Loucy (cell line): ENCODE measurements at regions not wholly inside any gene's neighbourhood (a gene's known extent, or its start where the extent isn't known, plus 50 kb on each side); places are given as distances from the start of the nearest gene placed in this dataset.

Source experiments
- H2AFZ ChIP-seq: fragments of 200-600 bp; sonication (generic); 2 replicates; pipeline ENCODE4 v1.6.0; 2016; ENCODE audit warnings: antibody characterized with exemption, mild to moderate bottlenecking, low read length, moderate library complexity
- H3F3A ChIP-seq: fragments of 200-600 bp; 2 replicates; pipeline ENCODE4 v1.6.0; 2016; ENCODE audit warnings: antibody characterized with exemption, low read depth, mild to moderate bottlenecking
- H3K27me3 ChIP-seq: fragments of 200-600 bp; sonication (generic); 2 replicates; pipeline ENCODE4 v1.6.1; 2014; ENCODE audit warnings: low read length, mild to moderate bottlenecking; ENCODE audit not compliant: insufficient read depth, poor library complexity, severe bottlenecking
- H3K36me3 ChIP-seq: fragments of 200-600 bp; sonication (generic); 2 replicates; pipeline ENCODE4 v1.6.1; 2016; ENCODE audit warnings: low read length; ENCODE audit not compliant: insufficient read depth
- H3K4me1 ChIP-seq: fragments of 200-600 bp; sonication (generic); 2 replicates; pipeline ENCODE4 v1.5.1; 2014; ENCODE audit warnings: low read length, mild to moderate bottlenecking; ENCODE audit not compliant: insufficient read depth, poor library complexity, severe bottlenecking
- H3K4me2 ChIP-seq: fragments of 200-600 bp; sonication (generic); 2 replicates; pipeline ENCODE4 v1.6.0; 2014; ENCODE audit warnings: antibody characterized with exemption, low read length, low read depth, mild to moderate bottlenecking; ENCODE audit not compliant: poor library complexity, severe bottlenecking
- H3K4me3 ChIP-seq: fragments of 200-600 bp; sonication (generic); 2 replicates; pipeline ENCODE4 v1.5.1; 2014; ENCODE audit warnings: low read length, mild to moderate bottlenecking, mixed read lengths; ENCODE audit not compliant: poor library complexity, severe bottlenecking
- H3K79me2 ChIP-seq: fragments of 200-600 bp; sonication (generic); 2 replicates; pipeline ENCODE4 v1.6.1; 2014; ENCODE audit warnings: low read length; ENCODE audit not compliant: insufficient read depth
- H3K9ac ChIP-seq: fragments of 200-600 bp; sonication (generic); 2 replicates; pipeline ENCODE4 v1.6.0; 2014; ENCODE audit warnings: mild to moderate bottlenecking, low read depth, low read length, moderate library complexity; ENCODE audit not compliant: poor library complexity, severe bottlenecking
- H3K9me2 ChIP-seq: fragments of 200-600 bp; sonication (generic); replicated peaks from 2 replicates; pipeline ENCODE4 v1.6.1; 2016; ENCODE audit warnings: low read depth, low read length, mixed read lengths
- H3K9me3 ChIP-seq: fragments of 200-600 bp; sonication (generic); 2 replicates; pipeline ENCODE4 v1.6.1; 2014; ENCODE audit warnings: mild to moderate bottlenecking, antibody characterized with exemption, low read length, low read depth; ENCODE audit not compliant: insufficient read depth
- H4K20me1 ChIP-seq: fragments of 200-600 bp; sonication (generic); 2 replicates; pipeline ENCODE4 v1.6.0; 2014; ENCODE audit warnings: antibody characterized with exemption, low read length, mild to moderate bottlenecking; ENCODE audit not compliant: insufficient read depth, poor library complexity, severe bottlenecking
- CTCF ChIP-seq: fragments of 200-600 bp; sonication (generic); conservative IDR thresholded peaks from 2 replicates; pipeline ENCODE4 v1.5.1; 2014; ENCODE audit warnings: mild to moderate bottlenecking, antibody characterized with exemption, low read length
- EZH2phosphoT487 ChIP-seq: fragments of 200-600 bp; IDR thresholded peaks from 2 replicates; pipeline ENCODE4 v1.6.1; 2018; ENCODE audit warnings: antibody characterized with exemption, mild to moderate bottlenecking, moderate library complexity, borderline replicate concordance

- no peak for TF ChIP-seq EZH2phosphoT487
- no peak for TF ChIP-seq CTCF
Measured at GRCh38 chr12:111202237-111202915, 166.5 kb downstream of the PHETA1 start.

GRCh38 chr12:111201495-111202236 lies 167.2 kb downstream of the PHETA1 start:
- Histone ChIP-seq H3K9me3 (no peaks in the 10 kb centered on the region), H3K4me2 (no peak overlapping the region), H3K4me1 (no peaks in the 10 kb centered on the region), H4K20me1 (no peaks in the 10 kb centered on the region), H3K9me2 (no peaks in the 10 kb centered on the region), H2AFZ (no peak overlapping the region), H3F3A (no peaks in the 10 kb centered on the region), H3K27me3 (no peaks in the 10 kb centered on the region), H3K4me3 (no peak overlapping the region), H3K79me2 (no peaks in the 10 kb centered on the region), H3K9ac (no peak overlapping the region), H3K36me3 (no peaks in the 10 kb centered on the region)
- no peak for TF ChIP-seq EZH2phosphoT487
- TF ChIP-seq CTCF, result no peak

More at GRCh38 chr12:111202237-111202915, 166.5 kb downstream of the PHETA1 start:
- H3K9me2 ChIP-seq, result no peaks in the 10 kb centered on the region
- no peak overlapping the region for H2AFZ ChIP-seq
- no peaks in the 10 kb centered on the region for H3K4me1 ChIP-seq
- H3K9ac ChIP-seq, result no peak overlapping the region
- H3K4me2 ChIP-seq, result no peak overlapping the region
- no peaks in the 10 kb centered on the region for H3K9me3 ChIP-seq
- H3K4me3 ChIP-seq, result no peak overlapping the region
- no peaks in the 10 kb centered on the region for H3K27me3 ChIP-seq
- H3K36me3 ChIP-seq, result no peaks in the 10 kb centered on the region
- H4K20me1 ChIP-seq, result no peaks in the 10 kb centered on the region
- no peaks in the 10 kb centered on the region for H3F3A ChIP-seq
- H3K79me2 ChIP-seq, result no peaks in the 10 kb centered on the region

GRCh38 chr12:111201036-111201435 lies 167.9 kb downstream of the PHETA1 start:
- Histone ChIP-seq H4K20me1 (no peaks in the 10 kb centered on the region), H3K9ac (no peak overlapping the region), H3K4me3 (no peak overlapping the region), H3K36me3 (no peaks in the 10 kb centered on the region), H3K9me2 (no peaks in the 10 kb centered on the region), H3K4me1 (no peaks in the 10 kb centered on the region), H3K79me2 (no peaks in the 10 kb centered on the region), H3K4me2 (no peak overlapping the region), H2AFZ (no peak overlapping the region), H3F3A (no peaks in the 10 kb centered on the region), H3K9me3 (no peaks in the 10 kb centered on the region), H3K27me3 (no peaks in the 10 kb centered on the region)
- TF ChIP-seq CTCF (no peak), EZH2phosphoT487 (no peak)
